Loucy (cell line): ENCODE measurements at regions not wholly inside any gene's neighbourhood (a gene's known extent, or its start where the extent isn't known, plus 50 kb on each side); places are given as distances from the start of the nearest gene placed in this dataset.

Source experiments
- CTCF ChIP-seq: fragments of 200-600 bp; sonication (generic); conservative IDR thresholded peaks from 2 replicates; pipeline ENCODE4 v1.5.1; 2014; ENCODE audit warnings: mild to moderate bottlenecking, antibody characterized with exemption, low read length
- EZH2phosphoT487 ChIP-seq: fragments of 200-600 bp; IDR thresholded peaks from 2 replicates; pipeline ENCODE4 v1.6.1; 2018; ENCODE audit warnings: antibody characterized with exemption, mild to moderate bottlenecking, moderate library complexity, borderline replicate concordance

GRCh38 chr5:7015586-7016256 is 302.5 kb downstream of the TENT4A start:
- TF ChIP-seq CTCF: no peak
- TF ChIP-seq EZH2phosphoT487: no peak
